HG03565 (cell line): ENCODE measurements at regions not wholly inside any gene's neighbourhood (a gene's known extent, or its start where the extent isn't known, plus 50 kb on each side); places are given as distances from the start of the nearest gene placed in this dataset.

Source experiments
- ATAC-seq: cut with Tn5 transposase; IDR thresholded peaks from one replicate; pipeline ENCODE4 v1.9.1; 2021; ENCODE audit warnings: mild to moderate bottlenecking, moderate library complexity; ENCODE audit not compliant: unreplicated experiment

- no peak for ATAC-seq
Observed at GRCh38 chr2:6557737-6558136, 308.0 kb downstream of the CMPK2 start.

DNA sequence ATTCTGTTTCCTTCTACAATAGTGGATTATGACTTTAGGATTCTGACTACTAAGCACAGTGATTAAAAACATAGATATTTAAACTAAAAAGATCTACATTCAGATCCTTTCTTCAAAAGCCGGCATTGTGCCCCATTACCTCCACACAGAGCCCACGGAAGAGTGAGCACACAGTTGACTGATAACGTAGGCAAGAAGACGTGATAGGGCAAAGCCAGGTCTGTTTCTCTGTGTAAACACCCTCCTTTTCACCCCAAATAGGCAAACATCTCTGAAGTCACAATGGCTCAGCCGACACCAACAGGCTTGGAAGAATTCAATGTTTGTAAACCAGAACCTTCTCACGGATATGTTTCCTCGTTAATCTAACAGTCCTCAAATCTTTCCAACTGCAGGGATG is 302.9 kb downstream of the CMPK2 start:
- ATAC-seq: no peak

DNA sequence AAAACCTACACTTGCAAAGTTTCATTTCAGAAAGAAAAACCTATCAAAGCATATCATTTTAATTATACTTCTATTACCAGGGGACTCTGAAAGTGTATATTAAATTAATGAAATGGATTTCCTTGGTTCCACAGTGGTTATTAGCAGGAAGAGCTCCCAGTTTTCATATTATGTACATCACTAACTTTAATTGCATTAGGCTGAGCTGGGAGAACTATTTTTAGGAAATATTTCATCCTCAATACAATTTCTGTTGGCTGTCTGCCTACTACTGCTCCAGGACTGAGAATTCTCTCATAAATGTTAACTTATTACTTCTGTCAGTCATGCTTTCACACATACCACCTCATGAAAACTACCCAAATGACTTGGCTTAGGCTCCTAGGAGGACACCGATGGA is 301.4 kb downstream of the CMPK2 start:
- no peak for ATAC-seq

- no peak for ATAC-seq
Observed at GRCh38 chr2:6574121-6574520, 291.6 kb downstream of the CMPK2 start.

DNA sequence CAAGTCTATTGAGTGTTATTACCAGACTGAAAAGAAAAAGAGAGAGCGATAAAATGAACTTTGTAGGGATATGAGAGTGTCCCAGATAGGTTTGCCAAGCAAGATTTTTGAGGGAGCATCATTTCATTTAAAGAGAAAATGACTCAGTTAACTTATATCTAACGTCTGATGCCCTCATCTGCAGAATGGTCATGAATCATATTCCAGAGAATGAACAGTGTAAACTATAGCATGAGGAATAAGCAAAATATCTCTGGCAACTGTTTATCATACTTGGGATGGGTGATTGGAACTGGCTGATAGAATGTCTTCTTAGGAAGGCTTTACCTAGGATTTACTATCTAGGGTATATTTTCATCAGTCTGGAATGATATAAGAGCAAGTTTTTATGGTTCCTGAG is 289.4 kb downstream of the CMPK2 start:
- ATAC-seq: no peak

GRCh38 chr2:6577960-6578359 is 287.7 kb downstream of the CMPK2 start:
- ATAC-seq: no peak

DNA sequence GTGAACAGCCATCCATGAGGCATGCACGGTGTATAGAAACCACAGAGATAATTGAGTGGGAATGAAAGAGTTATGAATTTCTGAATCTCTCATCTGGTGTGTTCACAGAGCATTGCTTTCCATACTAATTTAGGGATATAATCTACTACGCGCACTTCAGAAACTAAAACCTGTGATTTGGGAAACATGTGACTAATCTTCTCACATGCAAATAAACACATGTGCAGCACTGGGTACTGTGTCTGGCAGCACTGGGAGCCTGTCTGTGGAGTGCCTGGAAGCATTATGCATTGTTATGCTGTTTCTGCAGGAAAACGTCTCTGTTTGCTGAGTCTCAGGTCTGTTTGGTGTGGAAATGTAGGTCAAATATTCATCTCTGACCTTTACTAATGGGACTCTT is 287.3 kb downstream of the CMPK2 start:
- ATAC-seq: no peak

GRCh38 chr2:6579281-6579680 is 286.4 kb downstream of the CMPK2 start:
- ATAC-seq: no peak

GRCh38 chr2:6580982-6581381 is 284.7 kb downstream of the CMPK2 start:
- ATAC-seq: no peak

DNA sequence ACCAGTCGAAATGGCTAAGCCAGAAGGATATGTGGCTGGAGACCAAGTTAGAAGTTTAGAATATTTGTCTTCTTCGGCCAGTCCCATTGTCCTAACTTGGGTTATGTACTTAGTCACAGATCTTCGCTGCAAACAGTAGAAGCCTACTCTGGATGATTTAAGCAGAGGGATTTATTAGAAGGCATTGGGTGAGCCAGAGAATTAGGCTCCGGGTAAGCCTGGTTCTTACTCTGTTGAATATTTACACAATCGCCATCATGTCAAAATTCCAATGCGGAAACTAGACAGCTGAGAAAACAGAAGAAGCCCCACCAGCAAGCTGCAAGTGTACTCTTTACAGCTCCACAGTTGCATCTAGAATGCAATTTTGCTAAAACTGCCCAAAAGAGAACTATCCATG is 276.6 kb downstream of the CMPK2 start:
- ATAC-seq: no peak

DNA sequence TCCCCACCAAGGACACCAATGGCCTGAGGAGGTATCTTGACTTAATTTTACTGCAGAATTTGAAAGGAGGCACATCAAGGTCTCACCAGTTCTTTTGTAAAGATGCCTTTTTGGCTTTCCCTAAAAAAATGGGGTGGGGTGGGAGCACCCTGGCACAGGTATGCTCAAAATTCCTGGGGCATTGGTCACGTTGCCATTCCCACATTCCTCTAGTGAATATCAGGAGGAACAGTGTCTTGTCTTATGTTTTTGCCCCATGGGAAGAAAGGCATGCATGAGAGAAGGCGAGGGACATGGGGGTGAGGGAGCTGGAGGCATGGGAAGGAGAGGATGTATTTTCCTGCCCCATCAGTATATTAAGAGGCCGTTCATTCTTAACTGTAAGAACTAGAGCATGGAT is 275.3 kb downstream of the CMPK2 start:
- ATAC-seq: no peak

- ATAC-seq: no peak
Observed at GRCh38 chr2:6602471-6602870, 263.2 kb downstream of the CMPK2 start.

DNA sequence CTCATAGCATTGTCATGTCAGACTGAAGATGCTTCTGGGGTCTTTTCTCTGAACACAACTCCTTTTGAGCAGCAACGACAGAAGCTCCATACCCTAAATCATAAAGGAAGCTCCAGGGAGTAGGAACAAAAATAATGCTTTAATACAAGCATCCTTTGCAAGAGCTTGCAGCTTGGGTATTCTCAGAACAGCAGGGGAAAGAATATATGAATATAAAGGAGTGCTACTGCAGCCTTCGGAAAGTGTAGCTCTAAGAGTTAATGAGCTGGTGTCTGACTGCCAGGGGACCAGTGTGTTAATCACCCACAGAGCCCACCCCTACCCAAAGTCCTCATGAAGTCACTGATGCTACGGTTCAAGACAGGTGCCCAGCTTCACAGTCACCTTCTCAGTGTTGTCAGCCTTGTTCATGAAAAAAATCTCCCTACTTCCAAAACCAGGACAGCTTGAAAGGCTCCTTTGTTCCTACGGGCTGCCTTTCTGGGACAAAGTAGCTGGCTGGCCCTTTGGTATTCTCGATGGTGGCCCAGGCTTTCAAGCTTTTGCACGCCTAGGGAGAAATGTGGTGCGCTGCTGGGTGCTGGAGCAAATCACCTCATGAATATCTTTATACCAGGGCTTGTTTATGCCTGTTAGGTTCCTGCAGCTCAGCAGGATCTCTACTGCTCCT is 259.7 kb downstream of the CMPK2 start:
- no peak for ATAC-seq

DNA sequence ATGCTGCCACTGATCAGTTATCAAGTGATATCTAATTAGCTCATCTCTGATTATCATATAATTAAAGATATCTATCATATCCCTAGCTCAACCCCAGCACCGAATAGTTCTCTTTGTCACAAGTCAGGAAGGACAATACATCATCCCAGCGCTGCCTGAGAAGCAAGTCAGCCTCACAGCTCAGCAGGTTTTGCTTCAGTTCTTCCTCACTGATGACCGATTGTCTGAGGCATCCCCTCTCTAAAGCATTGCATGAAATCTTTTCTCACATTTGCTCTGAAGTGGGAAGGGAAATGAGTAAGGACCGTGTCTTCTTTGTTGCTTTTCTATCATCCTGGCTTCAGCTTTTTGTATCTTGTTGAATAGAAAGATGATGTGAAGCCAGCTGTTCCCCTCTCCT is 247.9 kb downstream of the CMPK2 start:
- no peak for ATAC-seq

GRCh38 chr2:6618201-6618600 is 247.5 kb downstream of the CMPK2 start:
- no peak for ATAC-seq

GRCh38 chr2:6623746-6624145 is 242.0 kb downstream of the CMPK2 start:
- no peak for ATAC-seq

- ATAC-seq: no peak
Observed at GRCh38 chr2:6626401-6627012, 239.2 kb downstream of the CMPK2 start.

GRCh38 chr2:6627316-6627715 is 238.4 kb downstream of the CMPK2 start:
- no peak for ATAC-seq

DNA sequence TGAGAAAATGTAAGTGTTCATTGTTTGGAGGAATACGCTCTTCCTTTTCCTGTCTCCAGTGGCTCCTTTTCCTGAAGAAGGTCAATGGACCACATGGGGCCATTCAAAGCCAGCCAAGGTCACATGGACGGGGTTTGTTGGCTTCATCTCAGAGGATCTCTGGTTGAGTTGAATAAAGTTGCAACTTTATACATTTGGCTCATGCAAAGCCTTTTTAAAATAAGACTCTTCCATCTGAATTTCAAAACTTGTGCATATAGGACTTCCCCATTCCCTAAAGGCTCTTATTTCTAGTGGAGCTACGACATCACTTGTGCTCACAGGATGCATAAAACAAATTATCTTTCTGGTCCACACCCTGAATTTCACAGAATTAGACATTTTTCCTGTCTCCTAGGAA is 235.5 kb downstream of the CMPK2 start:
- ATAC-seq: no peak

DNA sequence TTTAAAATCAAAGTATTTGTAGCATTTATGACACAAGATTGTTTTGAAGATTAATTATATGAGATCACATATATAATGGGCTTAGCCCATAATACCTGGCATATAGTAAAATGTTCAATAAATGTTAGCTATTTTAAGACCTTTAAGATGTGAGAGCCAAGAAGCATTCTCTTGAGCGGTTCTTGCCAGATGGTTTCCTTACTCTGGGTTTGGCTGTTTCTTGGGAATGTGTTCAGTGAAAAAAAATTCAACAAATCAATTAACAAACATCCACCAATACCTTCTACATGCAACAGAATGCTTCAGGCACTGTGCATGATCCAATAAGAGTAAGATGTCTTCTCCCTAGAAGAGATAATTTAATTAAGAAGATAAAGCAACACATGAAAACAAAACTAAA is 230.4 kb downstream of the CMPK2 start:
- no peak for ATAC-seq

GRCh38 chr2:6637330-6637729 is 228.4 kb downstream of the CMPK2 start:
- no peak for ATAC-seq

DNA sequence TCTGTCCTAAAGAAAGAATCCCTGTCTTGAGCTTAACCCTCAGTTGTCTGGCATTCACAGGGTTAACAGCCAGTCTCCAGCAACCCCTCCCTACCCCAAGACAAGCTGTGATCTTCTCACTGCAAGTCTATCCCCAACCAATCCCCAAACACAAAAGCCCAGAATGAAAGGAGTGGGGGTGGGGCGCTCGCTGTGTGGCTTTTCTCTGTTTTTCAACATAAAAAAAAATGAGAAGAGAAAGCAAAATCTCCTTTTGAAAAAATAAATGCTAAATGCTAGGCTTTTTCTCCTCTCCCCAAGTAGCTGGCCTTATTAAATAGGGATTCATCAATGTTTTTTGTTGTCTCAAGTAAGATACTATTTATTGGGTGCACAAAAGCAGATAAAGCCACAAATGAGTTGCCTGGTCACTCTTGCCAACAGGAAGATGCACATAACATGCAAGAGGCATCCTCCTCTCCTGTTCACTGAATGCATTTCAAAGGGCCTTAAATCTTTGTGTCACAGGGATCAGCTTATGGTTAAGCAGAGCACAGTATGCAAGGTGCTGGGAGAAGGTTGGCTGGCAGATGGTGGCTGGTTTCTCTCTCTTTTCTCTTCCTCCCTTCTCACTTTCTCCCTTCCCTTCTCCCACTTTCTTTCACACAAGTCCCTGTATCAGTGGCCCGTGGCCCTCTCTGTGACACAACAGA is 225.6 kb downstream of the CMPK2 start:
- no peak for ATAC-seq
